Neutrophil (primary cell): ENCODE measurements at regions not wholly inside any gene's neighbourhood (a gene's known extent, or its start where the extent isn't known, plus 50 kb on each side); places are given as distances from the start of the nearest gene placed in this dataset.

Experiments used
- H3K27ac ChIP-seq: fragments of 200-600 bp; sonication (generic); 2 replicates; pipeline ENCODE4 v1.5.1; 2016; ENCODE audit warnings: mild to moderate bottlenecking, moderate library complexity
- H3K27me3 ChIP-seq: fragments of 200-600 bp; sonication (generic); 2 replicates; pipeline ENCODE4 v1.6.0; 2016; ENCODE audit warnings: mild to moderate bottlenecking
- H3K36me3 ChIP-seq: fragments of 200-600 bp; sonication (generic); 2 replicates; pipeline ENCODE4 v1.5.1; 2017
- H3K4me1 ChIP-seq, 2 experiments: fragments of 200-600 bp in 1 of 2; sonication (generic) in 1 of 2; 1 replicate in 1 of 2; 2 replicates in 1 of 2; pipeline versions ENCODE4 v1.5.1 to v1.6.1; 2013 to 2016; ENCODE audit warnings: low read depth in 1 of 2, low read length in 1 of 2, mild to moderate bottlenecking in 1 of 2, moderate library complexity in 1 of 2; ENCODE audit not compliant: control insufficient read depth in 1 of 2, insufficient read depth in 1 of 2
- H3K4me3 ChIP-seq, 2 experiments: fragments of 200-600 bp in 1 of 2; sonication (generic) in 1 of 2; 1 replicate in 1 of 2; 2 replicates in 1 of 2; pipeline ENCODE4 v1.5.1; 2013 to 2016; ENCODE audit warnings: low read depth in 1 of 2, low read length in 1 of 2, mild to moderate bottlenecking in 1 of 2, moderate library complexity in 1 of 2
- H3K9me3 ChIP-seq: fragments of 200-600 bp; sonication (generic); 2 replicates; pipeline ENCODE4 v1.5.1; 2016
- TF ChIP-seq, protein P1 (sequence below): fragments of 200-600 bp; sonication (generic); IDR thresholded peaks from 2 replicates; pipeline ENCODE4 v1.5.1; 2016; ENCODE audit warnings: antibody characterized with exemption

DNA sequence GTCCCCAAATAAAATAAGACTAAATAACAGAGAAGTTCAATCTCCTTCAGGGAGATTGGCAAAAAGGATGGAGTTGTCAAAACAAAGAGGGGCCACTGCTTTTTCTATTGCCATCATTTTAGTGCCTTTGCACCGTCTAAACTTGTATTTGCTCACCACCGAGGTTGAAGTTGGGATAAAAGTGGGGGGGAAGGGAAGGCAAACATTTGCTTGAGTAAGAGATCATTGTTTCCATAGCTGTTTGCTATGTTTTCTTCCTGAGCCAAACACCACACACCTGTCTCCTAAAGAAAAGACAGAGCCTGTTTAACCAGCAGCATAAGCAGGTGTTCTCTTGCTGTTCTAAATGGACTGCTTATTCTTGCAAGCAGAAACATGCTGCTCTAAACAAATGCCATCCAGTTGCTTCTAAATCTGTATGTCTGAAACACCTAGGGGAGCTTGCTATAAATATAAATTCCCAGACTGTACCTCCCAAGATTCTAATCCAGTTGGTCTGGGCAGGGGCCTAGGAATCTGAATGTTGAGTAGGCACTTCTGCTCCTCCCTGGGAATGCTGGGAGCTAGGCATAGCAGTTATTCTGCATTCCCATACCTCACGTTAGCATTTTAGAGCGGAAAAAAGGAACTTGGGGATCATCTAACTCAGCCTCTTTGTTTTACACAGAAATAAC lies 179.4 kb upstream of the ARL4C start:
- Histone ChIP-seq H3K4me1 (no peaks in the 10 kb centered on the region), H3K27ac (no peak overlapping the region), H3K9me3 (no peaks in the 10 kb centered on the region), H3K4me3 (no peak overlapping the region), H3K36me3 (no peaks in the 10 kb centered on the region), H3K27me3 (no peaks in the 10 kb centered on the region)
- TF ChIP-seq, protein P1, sequence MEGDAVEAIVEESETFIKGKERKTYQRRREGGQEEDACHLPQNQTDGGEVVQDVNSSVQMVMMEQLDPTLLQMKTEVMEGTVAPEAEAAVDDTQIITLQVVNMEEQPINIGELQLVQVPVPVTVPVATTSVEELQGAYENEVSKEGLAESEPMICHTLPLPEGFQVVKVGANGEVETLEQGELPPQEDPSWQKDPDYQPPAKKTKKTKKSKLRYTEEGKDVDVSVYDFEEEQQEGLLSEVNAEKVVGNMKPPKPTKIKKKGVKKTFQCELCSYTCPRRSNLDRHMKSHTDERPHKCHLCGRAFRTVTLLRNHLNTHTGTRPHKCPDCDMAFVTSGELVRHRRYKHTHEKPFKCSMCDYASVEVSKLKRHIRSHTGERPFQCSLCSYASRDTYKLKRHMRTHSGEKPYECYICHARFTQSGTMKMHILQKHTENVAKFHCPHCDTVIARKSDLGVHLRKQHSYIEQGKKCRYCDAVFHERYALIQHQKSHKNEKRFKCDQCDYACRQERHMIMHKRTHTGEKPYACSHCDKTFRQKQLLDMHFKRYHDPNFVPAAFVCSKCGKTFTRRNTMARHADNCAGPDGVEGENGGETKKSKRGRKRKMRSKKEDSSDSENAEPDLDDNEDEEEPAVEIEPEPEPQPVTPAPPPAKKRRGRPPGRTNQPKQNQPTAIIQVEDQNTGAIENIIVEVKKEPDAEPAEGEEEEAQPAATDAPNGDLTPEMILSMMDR: no peak

DNA sequence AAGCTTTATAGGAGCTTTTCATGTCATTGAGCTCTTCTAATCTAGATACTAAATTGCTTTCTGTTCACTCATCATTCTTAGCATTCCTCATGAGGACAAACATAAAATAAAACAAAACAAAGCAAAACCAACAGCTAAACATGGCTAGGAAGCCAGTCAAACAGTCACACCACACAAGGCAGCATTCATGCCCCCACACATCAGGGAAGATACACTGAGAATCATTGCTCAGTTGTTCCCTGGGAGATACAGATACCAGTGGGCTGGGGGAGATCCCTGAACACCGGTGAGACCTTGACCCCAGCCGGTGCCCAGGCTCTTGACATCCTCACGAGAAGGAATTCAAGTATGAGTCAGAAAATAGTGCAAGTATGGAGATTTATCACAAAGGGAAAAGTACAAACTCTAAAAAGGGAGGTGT lies 177.9 kb upstream of the ARL4C start:
- H3K27me3 ChIP-seq: no peaks in the 10 kb centered on the region
- H3K27ac ChIP-seq: no peak overlapping the region
- H3K4me3 ChIP-seq: no peak overlapping the region
- no peaks in the 10 kb centered on the region for H3K4me1 ChIP-seq
- no peaks in the 10 kb centered on the region for H3K9me3 ChIP-seq
- no peaks in the 10 kb centered on the region for H3K36me3 ChIP-seq
- TF ChIP-seq, protein P1: no peak

- no peaks in the 10 kb centered on the region for H3K9me3 ChIP-seq
- H3K4me1 ChIP-seq: no peaks in the 10 kb centered on the region
- H3K36me3 ChIP-seq: no peaks in the 10 kb centered on the region
- no peaks in the 10 kb centered on the region for H3K27me3 ChIP-seq
- no peak overlapping the region for H3K27ac ChIP-seq
- TF ChIP-seq, protein P1: no peak
- H3K4me3 ChIP-seq: no peak overlapping the region
Observed at GRCh38 chr2:234673961-234674759, 177.3 kb upstream of the ARL4C start.

- no peaks in the 10 kb centered on the region for H3K27me3 ChIP-seq
- H3K4me1 ChIP-seq: no peaks in the 10 kb centered on the region
- no peaks in the 10 kb centered on the region for H3K36me3 ChIP-seq
- H3K27ac ChIP-seq: no peak overlapping the region
- no peaks in the 10 kb centered on the region for H3K9me3 ChIP-seq
- TF ChIP-seq, protein P1: no peak
- no peak overlapping the region for H3K4me3 ChIP-seq
Observed at GRCh38 chr2:234673501-234673900, 176.6 kb upstream of the ARL4C start.

GRCh38 chr2:234672498-234673150 lies 175.7 kb upstream of the ARL4C start:
- H3K4me3 ChIP-seq: no peak overlapping the region
- no peaks in the 10 kb centered on the region for H3K4me1 ChIP-seq
- no peaks in the 10 kb centered on the region for H3K36me3 ChIP-seq
- H3K27ac ChIP-seq: no peak overlapping the region
- H3K27me3 ChIP-seq: no peaks in the 10 kb centered on the region
- TF ChIP-seq, protein P1: no peak
- H3K9me3 ChIP-seq: no peaks in the 10 kb centered on the region
